Kidney (tissue), 13 donors: ENCODE measurements at regions not wholly inside any gene's neighbourhood (a gene's known extent, or its start where the extent isn't known, plus 50 kb on each side); places are given as distances from the start of the nearest gene placed in this dataset.

Experiments
- DNase-seq, 5 donors: peaks; one replicate each; pipeline ENCODE4 v3.0.0-alpha.2; 2013 to 2020
- FAIRE-seq: peaks from 2 replicates; lab custom pipeline; 2012; peaks lifted over from hg19 to GRCh38; lab: Jason Lieb, UNC
- H3K27ac ChIP-seq, 2 donors: one replicate each; pipeline ENCODE4 v1.7.0; 2013; ENCODE audit warnings: low read depth in 2 of 2, low read length in 2 of 2, inconsistent platforms in 1 of 2
- H3K27me3 ChIP-seq: one replicate; pipeline ENCODE4 v1.7.1; 2013; ENCODE audit warnings: low read length, inconsistent platforms; ENCODE audit not compliant: control insufficient read depth, insufficient read depth
- H3K36me3 ChIP-seq, 3 donors: one replicate each; pipeline versions ENCODE4 v1.7.0 to v1.7.1; 2013; ENCODE audit warnings: low read length in 3 of 3, control low read depth in 1 of 3, inconsistent platforms in 1 of 3; ENCODE audit not compliant: insufficient read depth in 3 of 3, control insufficient read depth in 2 of 3
- H3K4me1 ChIP-seq, 3 donors: one replicate each; pipeline versions ENCODE4 v1.7.0 to v1.7.1; 2013; ENCODE audit warnings: low read length in 3 of 3, inconsistent platforms in 1 of 3, low read depth in 1 of 3; ENCODE audit not compliant: control insufficient read depth in 2 of 3, insufficient read depth in 2 of 3
- H3K4me3 ChIP-seq, 3 donors: one replicate each; pipeline versions ENCODE4 v1.7.0 to v1.8.1; 2013; ENCODE audit warnings: low read length in 3 of 3, control low read depth in 1 of 3, inconsistent platforms in 1 of 3
- H3K9ac ChIP-seq, 3 donors: one replicate each; pipeline versions ENCODE4 v1.7.0 to v1.7.1; 2013; ENCODE audit warnings: low read length in 3 of 3, control low read depth in 1 of 3, inconsistent platforms in 1 of 3
- H3K9me3 ChIP-seq, 3 donors: one replicate each; pipeline versions ENCODE4 v1.7.0 to v1.7.1; 2013; ENCODE audit warnings: low read length in 3 of 3, control low read depth in 1 of 3, inconsistent platforms in 1 of 3; ENCODE audit not compliant: control insufficient read depth in 2 of 3, insufficient read depth in 1 of 3
- intact Hi-C: fragments of 100-400 bp; cut with DNase I; formaldehyde crosslinking; loops from one replicate; pipeline ENCODE4 v1.11.1; 2022
- TF ChIP-seq, protein P1 (sequence below): IDR thresholded peaks from 3 replicates; pipeline ENCODE4 v1.5.1; 2012; ENCODE audit warnings: mild to moderate bottlenecking, moderate library complexity, borderline replicate concordance; ENCODE audit not compliant: insufficient read depth; ENCODE audit errors: extremely low read depth
- donor health status: control.
- donor health status: control.
- donor health status: control.
- donor health status: control.
- donor health status: control.
- donor health status: DM: yes; HTN: yes; CAD: no.
- donor health status: Normal renal cell carcinoma (clear cell type).

DNA sequence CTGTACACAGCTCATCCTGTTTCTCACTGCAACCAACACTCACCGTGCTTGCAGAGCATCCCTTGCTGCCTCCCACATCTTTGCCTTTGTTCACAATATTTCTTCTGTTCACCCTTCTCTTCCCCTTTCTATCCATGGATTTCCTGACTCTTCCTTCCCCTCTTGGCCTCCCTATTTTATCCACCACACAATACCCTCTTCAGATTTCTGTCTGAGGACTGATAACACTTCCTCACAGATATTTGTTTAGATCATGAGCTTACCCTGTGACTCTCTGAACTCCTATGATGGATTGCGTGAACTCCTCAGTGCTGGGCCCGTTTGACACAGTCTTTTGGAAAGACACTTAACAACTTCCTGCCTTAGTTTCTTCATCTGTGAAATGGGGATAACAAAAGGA lies 62.8 kb upstream of the GPR158 start:
- Histone ChIP-seq H3K27ac (no peak overlapping the region), H3K4me1 (no peaks in the 10 kb centered on the region), H3K9ac (no peak overlapping the region), H3K27me3 (no peaks in the 10 kb centered on the region), H3K4me3 (no peak overlapping the region), H3K9me3 (no peaks in the 10 kb centered on the region), H3K36me3 (no peaks in the 10 kb centered on the region)
- FAIRE-seq: no peak
- intact Hi-C loops: no loop called here
- TF ChIP-seq, protein P1, sequence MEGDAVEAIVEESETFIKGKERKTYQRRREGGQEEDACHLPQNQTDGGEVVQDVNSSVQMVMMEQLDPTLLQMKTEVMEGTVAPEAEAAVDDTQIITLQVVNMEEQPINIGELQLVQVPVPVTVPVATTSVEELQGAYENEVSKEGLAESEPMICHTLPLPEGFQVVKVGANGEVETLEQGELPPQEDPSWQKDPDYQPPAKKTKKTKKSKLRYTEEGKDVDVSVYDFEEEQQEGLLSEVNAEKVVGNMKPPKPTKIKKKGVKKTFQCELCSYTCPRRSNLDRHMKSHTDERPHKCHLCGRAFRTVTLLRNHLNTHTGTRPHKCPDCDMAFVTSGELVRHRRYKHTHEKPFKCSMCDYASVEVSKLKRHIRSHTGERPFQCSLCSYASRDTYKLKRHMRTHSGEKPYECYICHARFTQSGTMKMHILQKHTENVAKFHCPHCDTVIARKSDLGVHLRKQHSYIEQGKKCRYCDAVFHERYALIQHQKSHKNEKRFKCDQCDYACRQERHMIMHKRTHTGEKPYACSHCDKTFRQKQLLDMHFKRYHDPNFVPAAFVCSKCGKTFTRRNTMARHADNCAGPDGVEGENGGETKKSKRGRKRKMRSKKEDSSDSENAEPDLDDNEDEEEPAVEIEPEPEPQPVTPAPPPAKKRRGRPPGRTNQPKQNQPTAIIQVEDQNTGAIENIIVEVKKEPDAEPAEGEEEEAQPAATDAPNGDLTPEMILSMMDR: no peak
- no peak for DNase-seq

- TF ChIP-seq, protein P1: peak; percentile 72
- DNase-seq (peak; percentile 78 to 91 (median 82)), FAIRE-seq (no peak)
- intact Hi-C loops: no loop called here
- Histone ChIP-seq H3K27ac (no peak overlapping the region), H3K4me1 (no peaks in the 10 kb centered on the region), H3K27me3 (no peaks in the 10 kb centered on the region), H3K9ac (no peak overlapping the region), H3K4me3 (no peak overlapping the region), H3K9me3 (no peaks in the 10 kb centered on the region), H3K36me3 (no peaks in the 10 kb centered on the region)
Observed at GRCh38 chr10:25113191-25114035, 61.4 kb upstream of the GPR158 start.

DNA sequence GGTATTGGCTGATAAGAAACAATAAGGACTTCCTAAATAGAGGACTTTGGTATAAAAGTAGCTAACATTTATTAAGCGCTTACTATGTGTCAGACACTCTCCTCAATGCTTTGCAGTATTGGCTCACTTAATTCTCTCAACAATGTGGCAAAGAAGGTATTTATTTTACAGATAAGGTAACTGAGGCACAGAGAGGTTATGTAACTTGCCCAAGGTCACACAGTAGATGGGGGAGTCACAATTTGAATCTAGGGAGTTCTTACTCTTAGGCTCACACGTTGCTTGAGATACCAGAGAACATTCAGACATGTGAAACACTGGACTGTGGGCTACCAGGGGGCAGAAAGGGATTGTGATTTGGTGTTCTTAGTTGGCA lies 60.8 kb upstream of the GPR158 start:
- Histone ChIP-seq H3K9me3 (no peaks in the 10 kb centered on the region), H3K36me3 (no peaks in the 10 kb centered on the region), H3K27ac (no peak overlapping the region), H3K9ac (no peak overlapping the region), H3K4me1 (no peaks in the 10 kb centered on the region), H3K4me3 (no peak overlapping the region), H3K27me3 (no peaks in the 10 kb centered on the region)
- FAIRE-seq (no peak), DNase-seq (no peak)
- TF ChIP-seq, protein P1: no peak
- intact Hi-C loops: no loop called here

- H3K36me3 ChIP-seq: no peaks in the 10 kb centered on the region
- FAIRE-seq: no peak
- H3K9ac ChIP-seq: no peak overlapping the region
- intact Hi-C loops: no loop called here
- no peaks in the 10 kb centered on the region for H3K27me3 ChIP-seq
- no peak overlapping the region for H3K4me3 ChIP-seq
- TF ChIP-seq, protein P1: no peak
- no peaks in the 10 kb centered on the region for H3K9me3 ChIP-seq
- no peak overlapping the region for H3K27ac ChIP-seq
- no peaks in the 10 kb centered on the region for H3K4me1 ChIP-seq
- DNase-seq: peak in 1 of 5 donors; percentile 8
Observed at GRCh38 chr10:25117757-25118156, 57.0 kb upstream of the GPR158 start.
